ENCODE measurements at regions not wholly inside any gene's neighbourhood (a gene's known extent, or its start where the extent isn't known, plus 50 kb on each side); places are given as distances from the start of the nearest gene placed in this dataset.

- TF ChIP-seq CTCF (IDR thresholded peaks at IDR 0.05), result no peak
- TF ChIP-seq EP300 (IDR thresholded peaks at IDR 0.05; ENCODE audit: borderline replicate concordance in 1 of 2, low read depth in 1 of 2, low read length in 1 of 2), result no peak
- TF ChIP-seq SMC3 (IDR thresholded peaks at IDR 0.05; ENCODE audit: low read depth, low read length), result no peak
- no peak for TF ChIP-seq RCOR1 (IDR thresholded peaks at IDR 0.05; ENCODE audit: low read length)
- TF ChIP-seq GABPA (IDR thresholded peaks at IDR 0.05; ENCODE audit: low read depth), result no peak
- no peak for TF ChIP-seq RAD21 (IDR thresholded peaks at IDR 0.05; ENCODE audit: low read length)
- TF ChIP-seq CHD2 (IDR thresholded peaks at IDR 0.05; ENCODE audit: low read length, partially characterized antibody), result no peak
- TF ChIP-seq SIN3A (IDR thresholded peaks at IDR 0.05; ENCODE audit: borderline replicate concordance, low read depth, low read length), result no peak
- no peak for TF ChIP-seq ELF1 (IDR thresholded peaks at IDR 0.05)
- no peak for TF ChIP-seq MAX (IDR thresholded peaks at IDR 0.05; ENCODE audit: low read depth)
These were observed 173.2 kb downstream of the MYCN start for GRCh38 chr2:16113568-16113967.
